ENCODE measurements at regions not wholly inside any gene's neighbourhood (a gene's known extent, or its start where the extent isn't known, plus 50 kb on each side); places are given as distances from the start of the nearest gene placed in this dataset.

DNA sequence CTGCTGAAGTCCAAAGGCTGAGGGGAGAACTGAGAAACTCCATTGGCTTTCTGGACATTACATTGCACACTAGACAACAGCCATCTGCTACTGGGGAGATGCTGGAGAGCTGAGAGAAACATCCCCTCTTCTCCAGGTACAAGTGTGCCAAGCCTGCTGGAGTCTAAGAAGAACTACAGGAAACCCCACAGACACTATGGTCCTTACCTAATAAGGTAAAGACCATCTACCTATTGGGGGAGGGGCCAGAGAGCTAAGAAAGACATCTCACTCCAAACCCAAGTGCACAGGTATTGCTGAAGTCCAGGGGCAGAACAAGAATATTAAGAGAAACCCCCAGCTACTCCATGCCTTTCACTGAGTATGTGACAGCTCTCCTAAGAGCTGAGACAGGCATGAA is 338.7 kb upstream of the NCKAP5 start:
- no peak for DNase-seq (ENCODE audit: low read depth)
- TF ChIP-seq, protein P1, sequence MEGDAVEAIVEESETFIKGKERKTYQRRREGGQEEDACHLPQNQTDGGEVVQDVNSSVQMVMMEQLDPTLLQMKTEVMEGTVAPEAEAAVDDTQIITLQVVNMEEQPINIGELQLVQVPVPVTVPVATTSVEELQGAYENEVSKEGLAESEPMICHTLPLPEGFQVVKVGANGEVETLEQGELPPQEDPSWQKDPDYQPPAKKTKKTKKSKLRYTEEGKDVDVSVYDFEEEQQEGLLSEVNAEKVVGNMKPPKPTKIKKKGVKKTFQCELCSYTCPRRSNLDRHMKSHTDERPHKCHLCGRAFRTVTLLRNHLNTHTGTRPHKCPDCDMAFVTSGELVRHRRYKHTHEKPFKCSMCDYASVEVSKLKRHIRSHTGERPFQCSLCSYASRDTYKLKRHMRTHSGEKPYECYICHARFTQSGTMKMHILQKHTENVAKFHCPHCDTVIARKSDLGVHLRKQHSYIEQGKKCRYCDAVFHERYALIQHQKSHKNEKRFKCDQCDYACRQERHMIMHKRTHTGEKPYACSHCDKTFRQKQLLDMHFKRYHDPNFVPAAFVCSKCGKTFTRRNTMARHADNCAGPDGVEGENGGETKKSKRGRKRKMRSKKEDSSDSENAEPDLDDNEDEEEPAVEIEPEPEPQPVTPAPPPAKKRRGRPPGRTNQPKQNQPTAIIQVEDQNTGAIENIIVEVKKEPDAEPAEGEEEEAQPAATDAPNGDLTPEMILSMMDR (IDR thresholded peaks at IDR 0.05; ENCODE audit: control insufficient read depth, insufficient read depth, low read depth, low read length, missing control alignments) = no peak

DNA sequence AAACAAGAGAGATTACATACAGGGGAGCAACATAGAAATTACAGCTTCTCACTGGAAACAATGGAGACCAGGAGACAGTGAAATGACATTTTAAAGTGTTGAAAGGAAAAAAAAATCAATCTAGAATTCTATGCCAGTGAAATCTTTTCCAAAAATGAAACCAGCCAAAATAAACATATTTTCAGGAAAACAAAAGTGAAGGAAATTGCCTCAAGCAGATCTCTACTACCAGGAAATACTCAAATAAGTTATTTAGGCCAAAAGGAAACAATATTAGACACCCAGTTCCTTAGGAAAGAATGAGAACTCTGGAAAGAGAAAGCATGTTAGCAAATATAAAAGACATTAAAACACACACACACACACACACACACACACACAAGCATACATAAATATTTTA is 339.9 kb upstream of the NCKAP5 start:
- no peak overlapping the region for H3K4me3 ChIP-seq (ENCODE audit: control insufficient read depth, low read depth, low read length)
- TF ChIP-seq, protein P1 (IDR thresholded peaks at IDR 0.05; ENCODE audit: control insufficient read depth, insufficient read depth, low read depth, low read length, missing control alignments) = no peak
- no peak for DNase-seq (ENCODE audit: low read depth)

More for the DNA sequence above, 338.7 kb upstream of the NCKAP5 start:
- H3K4me3 ChIP-seq (ENCODE audit: control insufficient read depth, low read depth, low read length) = no peak overlapping the region

DNA sequence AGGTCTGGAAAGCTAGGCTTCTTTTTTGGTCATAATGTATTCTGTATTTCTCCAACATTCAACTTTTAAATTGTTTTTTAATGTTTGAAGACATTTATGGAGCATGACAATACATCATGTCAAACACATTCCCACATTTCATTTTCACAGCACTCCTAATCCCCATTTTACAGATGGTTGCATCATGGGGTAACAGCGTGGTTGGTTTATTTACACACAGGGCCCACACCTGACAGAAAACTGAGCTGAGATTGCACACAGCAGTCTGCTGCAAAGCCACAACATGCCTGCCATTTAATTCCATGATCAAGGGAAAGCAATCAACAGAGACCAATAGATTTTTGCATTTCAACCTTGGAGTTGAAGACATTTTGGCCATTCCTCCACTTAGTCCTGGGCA is 335.7 kb upstream of the MGAT5 start:
- H3K4me3 ChIP-seq (ENCODE audit: control insufficient read depth, low read depth, low read length) = no peak overlapping the region
- TF ChIP-seq, protein P1 (IDR thresholded peaks at IDR 0.05; ENCODE audit: control insufficient read depth, insufficient read depth, low read depth, low read length, missing control alignments) = no peak
- no peak for DNase-seq (ENCODE audit: low read depth)

DNA sequence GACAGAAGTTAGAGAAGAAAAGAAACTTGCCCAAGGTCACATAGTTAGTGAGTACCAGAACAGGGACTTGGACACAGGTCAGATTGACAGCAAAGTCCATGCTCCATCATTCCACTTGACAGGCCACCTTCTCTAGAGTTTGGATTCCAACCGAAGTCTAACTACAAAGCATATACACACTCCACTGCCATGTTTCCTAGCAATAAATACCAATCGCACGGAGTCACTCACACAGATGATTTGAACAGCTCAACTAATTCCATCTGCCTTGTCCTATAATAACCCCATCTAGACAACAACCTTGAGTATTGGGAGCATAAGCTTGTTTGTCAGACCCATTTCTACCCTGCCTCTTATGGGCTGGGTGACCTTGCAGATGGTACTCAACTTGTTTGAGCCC is 334.6 kb upstream of the MGAT5 start:
- TF ChIP-seq, protein P1 (IDR thresholded peaks at IDR 0.05; ENCODE audit: control insufficient read depth, insufficient read depth, low read depth, low read length, missing control alignments) = no peak
- H3K4me3 ChIP-seq (ENCODE audit: control insufficient read depth, low read depth, low read length) = no peak overlapping the region
- DNase-seq (ENCODE audit: low read depth) = no peak

DNA sequence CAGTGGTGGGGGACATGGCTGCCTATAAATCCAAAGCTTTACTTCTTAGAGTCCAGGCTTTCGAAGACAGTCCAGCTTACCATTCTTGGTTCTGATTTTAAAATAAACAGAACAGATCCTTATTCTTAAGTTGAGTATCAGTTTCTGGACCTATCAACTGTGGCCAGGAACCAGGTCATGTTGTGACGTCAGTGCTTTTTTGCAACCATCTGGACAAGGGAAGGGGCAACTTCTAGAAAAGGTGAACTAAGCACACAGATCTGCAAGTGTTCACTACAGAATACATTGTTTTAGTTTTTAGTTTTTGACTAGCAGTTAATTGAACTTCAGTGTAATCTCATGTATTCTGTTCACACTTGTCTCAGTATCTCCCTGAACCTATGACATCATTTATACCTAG is 326.0 kb upstream of the MGAT5 start:
- no peak overlapping the region for H3K4me3 ChIP-seq (ENCODE audit: control insufficient read depth, low read depth, low read length)
- TF ChIP-seq, protein P1 (IDR thresholded peaks at IDR 0.05; ENCODE audit: control insufficient read depth, insufficient read depth, low read depth, low read length, missing control alignments) = no peak
- DNase-seq (ENCODE audit: low read depth) = no peak

DNA sequence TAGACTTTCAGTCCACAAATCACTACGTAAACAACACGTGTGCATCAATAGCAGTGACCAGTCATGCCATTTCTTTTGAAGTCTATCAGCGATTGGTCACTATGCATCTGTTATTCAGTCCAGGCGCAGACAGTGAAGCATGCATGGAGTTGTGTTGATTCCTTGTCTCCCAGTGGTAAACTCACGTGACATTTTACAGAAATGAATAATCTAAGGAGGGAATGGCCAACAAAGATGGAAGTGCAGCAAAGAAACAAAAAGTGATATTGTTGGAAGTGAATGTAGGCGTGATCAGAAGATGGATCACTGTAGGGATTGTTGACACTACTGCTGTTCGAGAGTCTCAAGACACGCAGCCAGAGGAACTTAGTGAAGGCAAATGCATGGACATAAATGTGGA is 317.8 kb upstream of the MGAT5 start:
- no peak overlapping the region for H3K4me3 ChIP-seq (ENCODE audit: control insufficient read depth, low read depth, low read length)
- TF ChIP-seq, protein P1 (IDR thresholded peaks at IDR 0.05; ENCODE audit: control insufficient read depth, insufficient read depth, low read depth, low read length, missing control alignments) = no peak
- DNase-seq (ENCODE audit: low read depth) = no peak

DNA sequence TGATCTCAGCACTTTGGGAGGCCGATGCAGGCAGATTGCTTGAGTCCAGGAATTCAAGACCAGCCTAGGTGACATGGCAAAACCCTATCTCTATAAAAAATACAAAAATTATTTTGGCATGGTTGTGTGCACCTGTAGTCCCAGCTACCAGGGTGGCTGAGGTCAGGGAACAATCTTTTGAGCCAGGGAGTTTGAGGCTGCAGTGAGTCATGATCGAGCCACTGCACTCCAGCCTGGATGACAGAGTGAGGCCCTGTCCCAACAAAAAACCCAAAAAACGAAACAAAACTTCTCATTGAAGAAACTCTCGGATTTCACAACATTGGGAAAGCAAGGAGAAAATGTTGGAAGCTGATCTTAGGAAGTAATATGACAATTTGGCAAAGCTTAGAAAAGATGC is 317.3 kb upstream of the MGAT5 start:
- DNase-seq (ENCODE audit: low read depth) = no peak
- TF ChIP-seq, protein P1 (IDR thresholded peaks at IDR 0.05; ENCODE audit: control insufficient read depth, insufficient read depth, low read depth, low read length, missing control alignments) = no peak
- no peak overlapping the region for H3K4me3 ChIP-seq (ENCODE audit: control insufficient read depth, low read depth, low read length)

Measured in AG09309 (cell line).